ENCODE measurements at regions not wholly inside any gene's neighbourhood (a gene's known extent, or its start where the extent isn't known, plus 50 kb on each side); places are given as distances from the start of the nearest gene placed in this dataset.

- H3K36me3 ChIP-seq (ENCODE audit: insufficient read depth) = no peaks in the 10 kb centered on the region
- H3K27ac ChIP-seq (ENCODE audit: low read depth) = no peak overlapping the region
- WGBS = 85% methylated on average over 11 of the region's 11 CpGs
- no peak overlapping the region for H3K4me3 ChIP-seq (ENCODE audit: low read depth, low read length)
- no peak for DNase-seq (ENCODE audit: extremely low spot score)
- no peaks in the 10 kb centered on the region for H3K4me1 ChIP-seq (ENCODE audit: insufficient read depth)
These were observed 579.6 kb upstream of the MAP3K7 start for GRCh38 chr6:91166271-91167046.

GRCh38 chr6:91164105-91164504 is 577.2 kb upstream of the MAP3K7 start:
- Histone ChIP-seq H3K27ac (ENCODE audit: low read depth) (no peak overlapping the region), H3K36me3 (ENCODE audit: insufficient read depth) (no peaks in the 10 kb centered on the region), H3K4me1 (ENCODE audit: insufficient read depth) (no peaks in the 10 kb centered on the region), H3K4me3 (ENCODE audit: low read depth, low read length) (no peak overlapping the region)
- no peak for DNase-seq (ENCODE audit: extremely low spot score)
- WGBS = 87% methylated on average over 7 of the region's 7 CpGs

GRCh38 chr6:91161246-91161645 is 574.4 kb upstream of the MAP3K7 start:
- DNase-seq (ENCODE audit: extremely low spot score) = no peak
- no peaks in the 10 kb centered on the region for H3K36me3 ChIP-seq (ENCODE audit: insufficient read depth)
- H3K4me1 ChIP-seq (ENCODE audit: insufficient read depth) = no peaks in the 10 kb centered on the region
- 92% methylated on average over 7 of the region's 7 CpGs for WGBS
- H3K27ac ChIP-seq (ENCODE audit: low read depth) = no peak overlapping the region
- H3K4me3 ChIP-seq (ENCODE audit: low read depth, low read length) = no peak overlapping the region

GRCh38 chr6:91155129-91155785 is 568.4 kb upstream of the MAP3K7 start:
- Histone ChIP-seq H3K4me3 (ENCODE audit: low read depth, low read length) (no peak overlapping the region), H3K4me1 (ENCODE audit: insufficient read depth) (no peaks in the 10 kb centered on the region), H3K27ac (ENCODE audit: low read depth) (no peak overlapping the region), H3K36me3 (ENCODE audit: insufficient read depth) (no peaks in the 10 kb centered on the region)
- no peak for DNase-seq (ENCODE audit: extremely low spot score)
- WGBS = 48% methylated on average over 5 of the region's 5 CpGs

- Histone ChIP-seq H3K36me3 (ENCODE audit: insufficient read depth) (no peaks in the 10 kb centered on the region), H3K27ac (ENCODE audit: low read depth) (no peak overlapping the region), H3K4me3 (ENCODE audit: low read depth, low read length) (no peak overlapping the region), H3K4me1 (ENCODE audit: insufficient read depth) (no peaks in the 10 kb centered on the region)
- DNase-seq (ENCODE audit: extremely low spot score) = no peak
- WGBS = 89% methylated on average over 5 of the region's 5 CpGs
These were observed 566.0 kb upstream of the MAP3K7 start for GRCh38 chr6:91152824-91153223.

- no peaks in the 10 kb centered on the region for H3K4me1 ChIP-seq (ENCODE audit: insufficient read depth)
- no peak overlapping the region for H3K4me3 ChIP-seq (ENCODE audit: low read depth, low read length)
- H3K27ac ChIP-seq (ENCODE audit: low read depth) = no peak overlapping the region
- WGBS = 75% methylated on average over 2 of the region's 2 CpGs
- DNase-seq (ENCODE audit: extremely low spot score) = no peak
- no peaks in the 10 kb centered on the region for H3K36me3 ChIP-seq (ENCODE audit: insufficient read depth)
These were observed 563.3 kb upstream of the MAP3K7 start for GRCh38 chr6:91149956-91150705.

- H3K27ac ChIP-seq (ENCODE audit: low read depth) = no peak overlapping the region
- no peak for DNase-seq (ENCODE audit: extremely low spot score)
- 66% methylated on average over 8 of the region's 8 CpGs for WGBS
- H3K4me1 ChIP-seq (ENCODE audit: insufficient read depth) = no peaks in the 10 kb centered on the region
- H3K4me3 ChIP-seq (ENCODE audit: low read depth, low read length) = no peak overlapping the region
- no peaks in the 10 kb centered on the region for H3K36me3 ChIP-seq (ENCODE audit: insufficient read depth)
These were observed 562.5 kb upstream of the MAP3K7 start for GRCh38 chr6:91149246-91149955.

GRCh38 chr6:91144126-91144525 is 557.3 kb upstream of the MAP3K7 start:
- Histone ChIP-seq H3K36me3 (ENCODE audit: insufficient read depth) (no peaks in the 10 kb centered on the region), H3K4me3 (ENCODE audit: low read depth, low read length) (no peak overlapping the region), H3K27ac (ENCODE audit: low read depth) (no peak overlapping the region), H3K4me1 (ENCODE audit: insufficient read depth) (no peaks in the 10 kb centered on the region)
- 62% methylated on average over 3 of the region's 3 CpGs for WGBS
- DNase-seq (ENCODE audit: extremely low spot score) = no peak

- no peaks in the 10 kb centered on the region for H3K36me3 ChIP-seq (ENCODE audit: insufficient read depth)
- no peak overlapping the region for H3K4me3 ChIP-seq (ENCODE audit: low read depth, low read length)
- no peak overlapping the region for H3K27ac ChIP-seq (ENCODE audit: low read depth)
- no peak for DNase-seq (ENCODE audit: extremely low spot score)
- H3K4me1 ChIP-seq (ENCODE audit: insufficient read depth) = no peaks in the 10 kb centered on the region
- 75% methylated on average over 3 of the region's 3 CpGs for WGBS
These were observed 555.3 kb upstream of the MAP3K7 start for GRCh38 chr6:91142154-91142553.

DNA sequence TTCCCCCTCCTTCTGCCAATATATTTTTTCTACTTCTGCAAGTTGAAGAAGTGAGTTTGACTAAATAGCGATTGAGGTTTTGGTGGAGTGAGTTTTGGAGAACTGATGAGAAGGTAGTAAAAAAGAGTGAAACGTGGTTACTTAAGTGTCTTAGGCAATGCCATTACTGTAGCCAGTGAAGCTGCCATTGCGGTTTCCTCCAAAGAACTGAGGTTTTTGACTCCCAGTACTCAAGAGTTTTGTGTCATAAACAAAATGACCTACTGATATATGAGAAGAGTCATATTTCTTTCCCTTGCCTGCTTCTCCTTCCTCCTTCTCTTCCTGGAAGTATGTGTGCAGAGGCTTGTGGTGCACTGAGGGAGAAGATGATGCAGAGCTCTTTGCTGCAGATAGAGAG is 554.5 kb upstream of the MAP3K7 start:
- Histone ChIP-seq H3K4me1 (ENCODE audit: insufficient read depth) (no peaks in the 10 kb centered on the region), H3K36me3 (ENCODE audit: insufficient read depth) (no peaks in the 10 kb centered on the region), H3K4me3 (ENCODE audit: low read depth, low read length) (no peak overlapping the region), H3K27ac (ENCODE audit: low read depth) (no peak overlapping the region)
- DNase-seq (ENCODE audit: extremely low spot score) = no peak
- 91% methylated on average over 3 of the region's 3 CpGs for WGBS

DNA sequence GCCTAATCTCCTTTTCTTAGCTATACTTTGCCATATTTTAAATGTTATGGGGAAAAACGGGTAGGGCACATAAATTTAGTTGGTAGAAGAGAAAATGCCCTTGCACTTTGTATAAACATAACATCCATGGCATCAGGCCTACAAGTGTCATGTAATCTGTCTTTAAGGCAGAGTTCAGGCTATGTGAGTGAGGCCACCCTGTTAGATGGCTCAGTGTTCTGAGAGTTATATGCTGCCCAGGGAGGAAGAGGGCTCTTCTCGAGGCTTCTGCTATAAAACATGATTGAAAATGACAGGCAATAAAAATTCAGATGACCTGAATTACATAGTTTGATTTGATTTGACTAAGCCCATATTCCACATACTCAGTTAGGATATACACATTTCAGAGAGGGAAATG is 553.6 kb upstream of the MAP3K7 start:
- H3K36me3 ChIP-seq (ENCODE audit: insufficient read depth) = no peaks in the 10 kb centered on the region
- no peaks in the 10 kb centered on the region for H3K4me1 ChIP-seq (ENCODE audit: insufficient read depth)
- WGBS = 41% methylated on average over 2 of the region's 2 CpGs
- no peak overlapping the region for H3K27ac ChIP-seq (ENCODE audit: low read depth)
- H3K4me3 ChIP-seq (ENCODE audit: low read depth, low read length) = no peak overlapping the region
- DNase-seq (ENCODE audit: extremely low spot score) = no peak

DNA sequence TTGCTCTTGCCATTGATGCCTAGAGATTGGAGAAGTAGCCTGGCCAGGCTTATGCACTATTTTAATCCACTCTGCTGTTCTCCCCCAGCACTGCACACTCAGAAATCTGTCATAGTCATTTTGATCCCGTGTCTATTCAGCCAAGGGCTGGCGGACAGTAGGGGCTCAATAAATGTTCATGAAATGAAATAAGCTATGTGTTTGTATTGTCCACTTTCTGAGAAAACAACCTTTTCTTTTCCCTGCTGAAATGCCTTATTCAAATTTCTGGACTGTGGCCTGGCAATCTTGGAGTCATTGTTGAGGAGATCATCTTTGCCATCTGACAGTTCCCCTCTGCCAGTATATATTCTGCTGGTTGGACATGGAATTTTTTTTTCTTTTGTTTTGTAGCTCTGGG is 550.4 kb upstream of the MAP3K7 start:
- Histone ChIP-seq H3K4me1 (ENCODE audit: insufficient read depth) (no peaks in the 10 kb centered on the region), H3K36me3 (ENCODE audit: insufficient read depth) (no peaks in the 10 kb centered on the region), H3K27ac (ENCODE audit: low read depth) (no peak overlapping the region), H3K4me3 (ENCODE audit: low read depth, low read length) (no peak overlapping the region)
- WGBS = 95% methylated on average over 2 of the region's 2 CpGs
- no peak for DNase-seq (ENCODE audit: extremely low spot score)

DNA sequence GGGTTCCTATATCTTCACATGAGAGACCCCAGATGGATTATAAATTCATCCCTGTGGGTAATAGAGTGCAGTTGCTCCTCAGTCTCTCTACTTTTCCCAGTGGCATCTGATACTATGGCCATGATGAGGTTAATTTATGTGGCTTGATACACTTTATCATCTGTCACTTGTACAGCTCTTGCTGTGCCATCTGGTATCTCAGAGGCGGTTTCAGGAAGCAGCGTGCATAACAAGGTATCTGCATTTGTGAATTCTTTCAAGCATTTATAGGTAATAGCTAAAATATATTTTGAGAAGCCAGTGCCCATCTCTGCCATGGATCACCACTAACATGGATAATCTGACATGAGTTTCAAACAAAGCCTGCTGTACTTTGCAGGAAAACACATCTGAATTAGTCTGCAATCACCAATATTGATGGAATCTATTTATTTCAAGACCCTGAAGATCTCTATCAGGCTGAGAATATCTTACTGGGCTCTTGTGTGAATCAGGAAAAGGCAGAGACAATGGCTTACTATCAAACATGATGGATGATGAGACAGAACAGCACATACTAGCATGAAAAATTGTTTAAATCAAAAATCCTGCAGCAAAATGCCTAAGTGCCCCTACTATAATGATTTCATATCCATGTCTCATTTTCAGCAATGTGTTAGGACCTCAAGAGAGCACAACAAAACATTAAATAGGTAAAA is 548.7 kb upstream of the MAP3K7 start:
- no peak overlapping the region for H3K4me3 ChIP-seq (ENCODE audit: low read depth, low read length)
- no peak for DNase-seq (ENCODE audit: extremely low spot score)
- no peaks in the 10 kb centered on the region for H3K4me1 ChIP-seq (ENCODE audit: insufficient read depth)
- no peaks in the 10 kb centered on the region for H3K36me3 ChIP-seq (ENCODE audit: insufficient read depth)
- WGBS = 91% methylated on average over 2 of the region's 2 CpGs
- H3K27ac ChIP-seq (ENCODE audit: low read depth) = no peak overlapping the region

All from urinary bladder (tissue), 3 donors.